ENCODE measurements at regions not wholly inside any gene's neighbourhood (a gene's known extent, or its start where the extent isn't known, plus 50 kb on each side); places are given as distances from the start of the nearest gene placed in this dataset.
A peak's percentile ranks its signal among the peaks of the same experiment; 100 is the strongest.

- no peak for DNase-seq (ENCODE audit: low read depth in 3 of 3)
These were observed 199.3 kb upstream of the PPFIA2 start for GRCh38 chr12:81958406-81958805.

- DNase-seq (ENCODE audit: low read depth in 3 of 3), result no peak
These were observed 198.5 kb upstream of the PPFIA2 start for GRCh38 chr12:81957631-81958030.

- DNase-seq (ENCODE audit: low read depth in 3 of 3), result no peak
These were observed 197.3 kb upstream of the PPFIA2 start for GRCh38 chr12:81956468-81956860.

GRCh38 chr12:81953541-81953940, 194.4 kb upstream of the PPFIA2 start:
- no peak for DNase-seq (ENCODE audit: low read depth in 3 of 3)

- no peak for DNase-seq (ENCODE audit: low read depth in 3 of 3)
These were observed 191.7 kb upstream of the PPFIA2 start for GRCh38 chr12:81950871-81951270.

- DNase-seq (ENCODE audit: low read depth in 3 of 3), result no peak
These were observed 190.7 kb upstream of the PPFIA2 start for GRCh38 chr12:81949841-81950308.

- DNase-seq (ENCODE audit: low read depth in 3 of 3), result no peak
These were observed 190.3 kb upstream of the PPFIA2 start for GRCh38 chr12:81949416-81949815.

GRCh38 chr12:81944886-81945285, 185.7 kb upstream of the PPFIA2 start:
- DNase-seq (ENCODE audit: low read depth in 3 of 3), result no peak

- DNase-seq (ENCODE audit: low read depth in 3 of 3), result no peak
These were observed 183.4 kb upstream of the PPFIA2 start for GRCh38 chr12:81942594-81942993.

- DNase-seq (ENCODE audit: low read depth in 3 of 3), result no peak
These were observed 170.9 kb upstream of the PPFIA2 start for GRCh38 chr12:81930037-81930436.

GRCh38 chr12:81896771-81897170, 137.6 kb upstream of the PPFIA2 start:
- DNase-seq (ENCODE audit: low read depth in 3 of 3), result peak in 1 of 3 experiments; percentile 3

GRCh38 chr12:81888961-81889360, 129.8 kb upstream of the PPFIA2 start:
- no peak for DNase-seq (ENCODE audit: low read depth in 3 of 3)

- no peak for DNase-seq (ENCODE audit: low read depth in 3 of 3)
These were observed 129.1 kb upstream of the PPFIA2 start for GRCh38 chr12:81888106-81888740.

- no peak for DNase-seq (ENCODE audit: low read depth in 3 of 3)
These were observed 115.4 kb upstream of the PPFIA2 start for GRCh38 chr12:81874586-81874985.

- DNase-seq (ENCODE audit: low read depth in 3 of 3), result no peak
These were observed 115.0 kb upstream of the PPFIA2 start for GRCh38 chr12:81874166-81874565.

- no peak for DNase-seq (ENCODE audit: low read depth in 3 of 3)
These were observed 113.2 kb upstream of the PPFIA2 start for GRCh38 chr12:81872400-81872799.

- DNase-seq (ENCODE audit: low read depth in 3 of 3), result no peak
These were observed 106.9 kb upstream of the PPFIA2 start for GRCh38 chr12:81866081-81866480.

GRCh38 chr12:81863406-81863805, 104.3 kb upstream of the PPFIA2 start:
- DNase-seq (ENCODE audit: low read depth in 3 of 3), result no peak

GRCh38 chr12:81859521-81859920, 100.4 kb upstream of the PPFIA2 start:
- no peak for DNase-seq (ENCODE audit: low read depth in 3 of 3)

GRCh38 chr12:81843599-81843998, 84.4 kb upstream of the PPFIA2 start:
- DNase-seq (ENCODE audit: low read depth in 3 of 3), result no peak

- DNase-seq (ENCODE audit: low read depth in 3 of 3), result peak; percentile 2 to 52 (median 7)
These were observed 76.6 kb upstream of the PPFIA2 start for GRCh38 chr12:81835783-81836182.

GRCh38 chr12:81819991-81820633, 61.0 kb upstream of the PPFIA2 start:
- no peak for DNase-seq (ENCODE audit: low read depth in 3 of 3)

- DNase-seq (ENCODE audit: low read depth in 3 of 3), result no peak
These were observed 56.5 kb upstream of the PPFIA2 start for GRCh38 chr12:81815611-81816010.

GRCh38 chr12:81811778-81812125, 52.6 kb upstream of the PPFIA2 start:
- no peak for DNase-seq (ENCODE audit: low read depth in 3 of 3)

All from stimulated activated CD4-positive, alpha-beta T cell treated with anti-CD3 and anti-CD28 coated beads, TNF-alpha, amount 100 ng/mL, for 24 hours (primary cell).